ENCODE measurements at regions not wholly inside any gene's neighbourhood (a gene's known extent, or its start where the extent isn't known, plus 50 kb on each side); places are given as distances from the start of the nearest gene placed in this dataset.

DNA sequence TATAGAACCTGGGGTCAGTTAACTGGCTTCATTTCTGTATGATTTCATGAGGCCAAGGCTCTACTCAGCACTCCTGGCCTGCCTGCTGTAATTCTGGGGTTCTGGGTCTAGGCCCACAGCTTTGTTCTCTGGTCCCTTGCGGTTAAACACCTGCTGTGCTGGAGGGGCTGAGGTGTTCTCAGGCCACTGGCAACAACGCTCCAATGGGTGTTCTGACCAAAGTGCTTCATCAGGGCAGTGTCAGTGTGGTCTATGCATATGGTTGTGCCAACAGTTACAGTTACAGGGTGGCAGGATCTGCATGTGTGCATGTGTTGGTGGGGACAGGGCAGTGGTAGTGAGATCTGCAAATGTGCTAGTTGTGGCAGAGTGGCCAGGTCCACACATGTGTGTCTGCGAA is 64.1 kb upstream of the GMNC start:
- WGBS, 2 donors, result 64 to 77% methylated on average over 3 of the region's 3 CpGs
- H3K36me3 ChIP-seq, result no peaks in the 10 kb centered on the region
- no peaks in the 10 kb centered on the region for H3K9me3 ChIP-seq
- no peak for DNase-seq (ENCODE audit: low spot score in 2 of 2)
- no peaks in the 10 kb centered on the region for H3K27me3 ChIP-seq
- no peaks in the 10 kb centered on the region for H3K4me1 ChIP-seq
- no peak overlapping the region for H3K27ac ChIP-seq
- no peak for TF ChIP-seq POLR2A (IDR thresholded peaks at IDR 0.05)
- TF ChIP-seq, protein P1, sequence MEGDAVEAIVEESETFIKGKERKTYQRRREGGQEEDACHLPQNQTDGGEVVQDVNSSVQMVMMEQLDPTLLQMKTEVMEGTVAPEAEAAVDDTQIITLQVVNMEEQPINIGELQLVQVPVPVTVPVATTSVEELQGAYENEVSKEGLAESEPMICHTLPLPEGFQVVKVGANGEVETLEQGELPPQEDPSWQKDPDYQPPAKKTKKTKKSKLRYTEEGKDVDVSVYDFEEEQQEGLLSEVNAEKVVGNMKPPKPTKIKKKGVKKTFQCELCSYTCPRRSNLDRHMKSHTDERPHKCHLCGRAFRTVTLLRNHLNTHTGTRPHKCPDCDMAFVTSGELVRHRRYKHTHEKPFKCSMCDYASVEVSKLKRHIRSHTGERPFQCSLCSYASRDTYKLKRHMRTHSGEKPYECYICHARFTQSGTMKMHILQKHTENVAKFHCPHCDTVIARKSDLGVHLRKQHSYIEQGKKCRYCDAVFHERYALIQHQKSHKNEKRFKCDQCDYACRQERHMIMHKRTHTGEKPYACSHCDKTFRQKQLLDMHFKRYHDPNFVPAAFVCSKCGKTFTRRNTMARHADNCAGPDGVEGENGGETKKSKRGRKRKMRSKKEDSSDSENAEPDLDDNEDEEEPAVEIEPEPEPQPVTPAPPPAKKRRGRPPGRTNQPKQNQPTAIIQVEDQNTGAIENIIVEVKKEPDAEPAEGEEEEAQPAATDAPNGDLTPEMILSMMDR (IDR thresholded peaks at IDR 0.05), result no peak
- TF ChIP-seq EP300 (IDR thresholded peaks at IDR 0.05), result no peak
- H3K4me3 ChIP-seq, result no peak overlapping the region

DNA sequence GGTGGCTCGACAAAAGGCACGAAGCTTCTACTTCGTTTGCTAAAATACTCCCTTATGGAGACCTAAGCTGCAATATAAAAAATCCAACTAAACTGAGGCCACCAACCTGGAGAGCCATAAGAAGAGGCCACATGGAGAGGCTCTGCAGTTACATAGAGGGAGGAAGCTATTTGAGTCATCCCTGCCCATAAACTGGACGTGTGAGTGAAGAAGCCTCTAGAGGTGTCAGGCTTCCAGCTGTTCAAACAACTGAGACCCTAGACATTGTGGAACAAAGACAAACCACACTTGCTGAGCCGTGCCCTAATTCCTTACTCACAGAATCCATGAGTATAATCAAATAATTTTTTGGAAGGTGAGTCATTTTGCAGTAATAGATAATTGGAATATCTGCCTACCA is 50.2 kb upstream of the GMNC start:
- H3K4me1 ChIP-seq, result no peaks in the 10 kb centered on the region
- no peak for TF ChIP-seq POLR2A (IDR thresholded peaks at IDR 0.05)
- TF ChIP-seq, protein P1 (IDR thresholded peaks at IDR 0.05), result no peak
- no peak for TF ChIP-seq EP300 (IDR thresholded peaks at IDR 0.05)
- 50 to 55% methylated on average over 5 of the region's 5 CpGs for WGBS, 2 donors
- no peak overlapping the region for H3K4me3 ChIP-seq
- H3K36me3 ChIP-seq, result no peaks in the 10 kb centered on the region
- no peak overlapping the region for H3K27ac ChIP-seq
- H3K27me3 ChIP-seq, result no peaks in the 10 kb centered on the region
- H3K9me3 ChIP-seq, result no peaks in the 10 kb centered on the region
- DNase-seq (ENCODE audit: low spot score in 2 of 2), result no peak
